ENCODE measurements at regions not wholly inside any gene's neighbourhood (a gene's known extent, or its start where the extent isn't known, plus 50 kb on each side); places are given as distances from the start of the nearest gene placed in this dataset.

DNA sequence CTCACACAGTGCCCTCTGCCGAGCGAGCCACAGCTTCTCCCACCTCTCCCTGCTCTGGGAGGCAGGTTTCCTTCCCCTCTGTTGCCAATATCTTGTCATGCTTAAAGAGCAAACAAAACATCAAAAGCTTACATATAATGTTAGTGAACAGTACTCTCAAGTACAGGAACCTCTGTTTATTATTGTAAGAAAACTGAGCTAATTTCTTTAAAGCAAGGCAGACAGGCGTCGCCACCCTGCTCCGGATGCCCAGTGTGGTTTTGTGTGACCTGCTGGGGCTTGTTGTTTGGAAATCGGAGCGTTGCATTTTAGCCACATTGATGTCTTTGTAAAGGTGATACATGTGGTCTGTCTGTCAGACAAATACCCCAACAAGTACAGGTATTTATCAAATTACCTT is 401.4 kb upstream of the IRX1 start:
- Histone ChIP-seq H4K8ac (ENCODE audit: extremely low read depth, insufficient read depth, low read length) (no peak overlapping the region), H4K20me1 (replicated peaks in 1 of 2; ENCODE audit: control insufficient read depth in 1 of 2, insufficient read depth in 2 of 2, low read length in 2 of 2) (no peaks in the 10 kb centered on the region), H3K23ac (ENCODE audit: insufficient read length) (no peak overlapping the region), H3K9me3 (ENCODE audit: insufficient read depth in 2 of 2, low read depth in 1 of 2, low read length in 1 of 2) (no peaks in the 10 kb centered on the region), H3K79me2 (ENCODE audit: control insufficient read depth in 1 of 2, insufficient read depth in 2 of 2, low read length in 2 of 2) (no peaks in the 10 kb centered on the region), H3K27me3 (replicated peaks in 1 of 4; ENCODE audit: control insufficient read depth in 3 of 4, extremely low read depth in 1 of 4, insufficient read depth in 3 of 4, low read length in 3 of 4) (peaks cover 0 to 5% (median 2%) of the 10 kb centered on the region in 4 experiments; a peak in 4 of 7 replicates), H3K79me1 (ENCODE audit: low read depth, low read length) (no peaks in the 10 kb centered on the region), H3K4me3 (ENCODE audit: extremely low read depth in 1 of 4, insufficient read depth in 2 of 4, low read depth in 3 of 4, low read length in 4 of 4) (no peak overlapping the region), H3K14ac (ENCODE audit: insufficient read length) (no peak overlapping the region), H3K36me3 (ENCODE audit: control insufficient read depth in 2 of 4, insufficient read depth in 4 of 4, low read length in 3 of 4) (no peaks in the 10 kb centered on the region; a peak in 1 of 8 replicates), H3K56ac (replicated peaks; ENCODE audit: insufficient read length, low read depth, low read length) (no peak overlapping the region), H2BK12ac (ENCODE audit: low read depth, low read length) (no peak overlapping the region; the same call in 1 of the 2 replicates), H3K18ac (ENCODE audit: extremely low read depth, low read length) (no peak overlapping the region), H2AFZ (ENCODE audit: low read length) (no peak overlapping the region), H3K27ac (ENCODE audit: low read depth, low read length) (no peak overlapping the region), H2BK20ac (ENCODE audit: low read length) (no peak overlapping the region), H2BK120ac (replicated peaks; ENCODE audit: low read depth, low read length) (no peak overlapping the region), H2AK5ac (ENCODE audit: low read depth, low read length) (no peak overlapping the region), H2BK15ac (ENCODE audit: low read length) (no peak overlapping the region), H3K23me2 (ENCODE audit: low read depth, low read length) (peaks cover 8% of the 10 kb centered on the region), H2BK5ac (ENCODE audit: low read depth, low read length) (no peak overlapping the region), H4K5ac (ENCODE audit: insufficient read length, low read depth, low read length) (no peak overlapping the region), H3K9ac (replicated peaks in 1 of 4; ENCODE audit: extremely low read depth in 1 of 4, low read depth in 3 of 4, low read length in 3 of 4) (no peak overlapping the region), H3K4me2 (ENCODE audit: insufficient read depth in 1 of 2, low read depth in 2 of 2, low read length in 2 of 2) (no peak overlapping the region), H3K4ac (replicated peaks; ENCODE audit: insufficient read length, low read depth, low read length) (no peak overlapping the region), H4K91ac (replicated peaks; ENCODE audit: insufficient read length, low read length) (no peak overlapping the region), H3K4me1 (replicated peaks in 1 of 4; ENCODE audit: control insufficient read depth in 3 of 4, insufficient read depth in 4 of 4, low read length in 3 of 4) (peaks cover 2 to 11% (median 6%) of the 10 kb centered on the region in 4 experiments; a peak in 5 of 7 replicates)
- ChIA-PET CTCF (ENCODE audit: partially characterized antibody) (interaction anchor here (0.8 to 1.5 kb wide), 6 partner anchors 11 to 120 kb away, joined by 3 to 7 read pairs (median 4); no protein-coding TSS in a partner anchor), POLR2A (ENCODE audit: partially characterized antibody) (interaction anchor here (0.7 kb wide), 1 partner anchor 1024 kb away, joined by 3 read pairs; no protein-coding TSS in a partner anchor)
- 69% methylated on average over 7 of the region's 7 CpGs; no CpG with 5 or more reads in 1 of the 2 experiments for WGBS, 2 experiments (ENCODE audit: extremely low coverage in 1 of 2, insufficient coverage in 1 of 2, insufficient read length in 1 of 2, insufficient replicate concordance in 2 of 2, low coverage in 1 of 2, low lambda C conversion rate in 2 of 2, missing lambda C conversion rate in 1 of 2)
- DNase-seq (ENCODE audit: low read depth in 1 of 2, low spot score in 2 of 2) = no peak
- FAIRE-seq = no peak
- no peak for TF ChIP-seq POU5F1 (IDR thresholded peaks at IDR 0.05; ENCODE audit: low read depth, low read length)
- TF ChIP-seq TBP (IDR thresholded peaks at IDR 0.05; ENCODE audit: low read depth, low read length) = no peak
- no peak for TF ChIP-seq SUZ12 (IDR thresholded peaks at IDR 0.05; ENCODE audit: low read length)
- TF ChIP-seq GABPA (IDR thresholded peaks at IDR 0.05; ENCODE audit: borderline replicate concordance, insufficient read depth, low read length) = no peak
- TF ChIP-seq, protein P1, sequence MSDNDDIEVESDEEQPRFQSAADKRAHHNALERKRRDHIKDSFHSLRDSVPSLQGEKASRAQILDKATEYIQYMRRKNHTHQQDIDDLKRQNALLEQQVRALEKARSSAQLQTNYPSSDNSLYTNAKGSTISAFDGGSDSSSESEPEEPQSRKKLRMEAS (IDR thresholded peaks at IDR 0.05) = no peak
- no peak for TF ChIP-seq KDM4A (IDR thresholded peaks at IDR 0.05; ENCODE audit: low read depth, low read length, severe bottlenecking)
- TF ChIP-seq POLR2AphosphoS5 (IDR thresholded peaks at IDR 0.05; ENCODE audit: low read depth, low read length) = no peak
- no peak for TF ChIP-seq POLR2A (IDR thresholded peaks at IDR 0.05; ENCODE audit: control extremely low read depth in 1 of 2, low read depth in 2 of 2, low read length in 2 of 2)
- no peak for TF ChIP-seq NANOG (IDR thresholded peaks at IDR 0.05; ENCODE audit: insufficient read depth, low read depth, low read length, poor library complexity, severe bottlenecking)
- TF ChIP-seq CTBP2 (IDR thresholded peaks at IDR 0.05; ENCODE audit: borderline replicate concordance, insufficient read depth, insufficient read length, low read length) = no peak
- TF ChIP-seq SAP30 (IDR thresholded peaks at IDR 0.05; ENCODE audit: insufficient read depth, insufficient replicate concordance, low read length) = no peak
- TF ChIP-seq PHF8 (conservative IDR thresholded peaks at IDR 0.05; ENCODE audit: low read depth, low read length) = no peak
- TF ChIP-seq CEBPB (IDR thresholded peaks at IDR 0.05; ENCODE audit: low read depth, low read length) = no peak
- TF ChIP-seq HDAC6 (IDR thresholded peaks at IDR 0.05; ENCODE audit: low read depth, low read length) = no peak
